ENCODE measurements at regions not wholly inside any gene's neighbourhood (a gene's known extent, or its start where the extent isn't known, plus 50 kb on each side); places are given as distances from the start of the nearest gene placed in this dataset.
"Not testable (repeated sequence)": the region's sequence is repeated elsewhere in the genome, so short reads cannot be mapped to it uniquely, and the experiment has no call there.

GRCh38 chr2:210861038-210861665 is 304.8 kb downstream of the CPS1 start:
- no peak for DNase-seq

GRCh38 chr2:210862283-210863065 is 306.1 kb downstream of the CPS1 start:
- DNase-seq: no peak

DNA sequence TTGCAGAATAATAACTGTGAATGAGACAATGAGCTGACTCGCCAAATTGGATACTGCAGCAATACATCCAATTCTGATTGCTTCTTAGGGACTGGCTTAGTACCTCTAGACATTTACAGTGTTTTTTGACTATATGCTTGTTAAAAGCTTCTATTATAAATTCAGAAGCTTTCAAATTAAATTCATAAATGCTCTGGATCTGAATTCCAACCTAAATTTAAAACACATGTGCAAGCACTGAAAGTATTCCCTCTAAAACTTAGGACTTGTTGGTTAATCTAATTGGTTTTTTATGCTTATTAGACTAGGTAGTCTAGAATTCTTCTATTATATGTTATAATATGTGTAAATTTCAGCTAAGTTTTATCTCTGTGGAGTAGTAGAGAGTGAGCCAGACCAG is 306.9 kb downstream of the CPS1 start:
- no peak for DNase-seq

- DNase-seq: not testable (repeated sequence)
Measured at GRCh38 chr2:210871566-210871965, 315.2 kb downstream of the CPS1 start.

- no peak for DNase-seq
Measured at GRCh38 chr2:210873631-210874030, 317.2 kb downstream of the CPS1 start.

GRCh38 chr2:210884227-210884626 is 327.8 kb downstream of the CPS1 start:
- no peak for DNase-seq

DNA sequence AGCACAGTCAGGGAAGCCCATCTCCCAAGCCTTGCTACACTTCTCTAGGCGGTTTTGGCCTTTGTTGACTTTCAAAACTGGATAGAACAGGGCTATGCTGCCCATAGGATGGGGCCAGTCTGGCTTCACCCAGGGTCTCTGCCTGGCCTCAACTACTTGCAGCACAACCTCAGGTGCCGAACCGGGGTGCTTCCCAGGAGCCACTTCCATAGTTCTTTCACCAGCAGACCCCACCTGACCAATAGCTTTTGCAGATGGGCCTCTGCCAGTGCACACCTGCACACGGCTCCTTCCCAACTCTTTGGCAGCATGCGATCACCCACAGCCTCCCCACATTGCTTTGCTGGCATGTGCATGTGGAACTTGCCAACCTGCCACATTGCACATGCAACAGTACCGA is 331.6 kb downstream of the CPS1 start:
- DNase-seq: no peak

- DNase-seq: no peak
Measured at GRCh38 chr2:210895132-210895531, 338.7 kb downstream of the CPS1 start.

DNA sequence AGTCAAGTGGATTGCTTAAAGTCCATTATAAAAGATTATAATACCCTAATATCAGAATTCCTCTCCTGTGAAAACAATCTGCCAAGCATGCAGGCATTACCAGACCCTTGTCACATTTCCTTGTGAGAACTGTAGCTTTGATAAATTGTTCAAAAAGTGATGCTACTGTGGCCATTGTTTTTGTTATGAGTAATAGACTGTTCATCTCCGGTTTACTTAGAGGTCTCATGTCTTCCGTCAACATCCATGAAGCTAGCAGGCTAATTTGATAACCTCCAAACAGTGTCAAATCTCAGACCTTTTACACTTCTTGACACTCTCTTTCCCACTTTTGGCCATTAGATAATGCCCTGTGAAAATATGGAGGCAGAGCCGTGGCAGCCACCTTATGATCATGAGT is 342.7 kb downstream of the CPS1 start:
- DNase-seq: no peak

DNA sequence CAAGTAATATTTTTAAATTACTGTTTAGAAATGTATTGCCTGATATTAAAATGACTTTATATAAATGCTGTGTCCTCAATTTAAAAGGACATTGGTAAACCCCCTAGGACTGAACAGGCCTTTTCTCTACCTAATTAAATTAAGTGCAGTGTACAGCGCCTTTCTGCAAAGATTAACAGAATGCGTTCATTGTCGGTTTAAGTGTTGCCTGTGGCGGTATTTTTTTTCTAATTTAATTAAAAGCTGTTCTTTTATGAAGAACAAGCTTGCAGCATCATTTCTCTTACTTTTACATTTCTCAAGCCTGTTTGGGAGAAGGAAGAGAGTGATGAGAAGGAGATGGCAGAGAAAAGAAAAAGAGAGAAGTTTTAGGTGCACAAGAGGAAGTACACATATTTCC is 344.9 kb downstream of the CPS1 start:
- no peak for DNase-seq

DNA sequence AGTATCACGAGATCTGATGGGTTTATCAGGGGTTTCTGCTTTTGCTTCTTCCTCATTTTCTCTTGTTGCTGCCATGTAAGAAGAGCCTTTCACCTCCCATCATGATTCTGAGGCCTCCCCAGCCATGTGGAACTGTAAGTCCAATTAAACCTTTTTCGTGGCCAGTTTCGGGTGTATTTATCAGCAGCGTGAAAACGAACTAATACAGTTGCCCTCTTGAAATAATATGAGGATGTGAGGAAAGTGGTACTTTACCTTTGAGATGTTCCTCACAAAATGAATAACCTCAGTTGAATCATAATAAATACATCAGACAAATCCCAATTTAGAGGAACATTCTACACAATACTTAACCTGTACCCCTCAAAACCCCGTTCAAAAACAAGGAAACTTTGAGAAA is 356.4 kb downstream of the CPS1 start:
- DNase-seq: no peak

DNA sequence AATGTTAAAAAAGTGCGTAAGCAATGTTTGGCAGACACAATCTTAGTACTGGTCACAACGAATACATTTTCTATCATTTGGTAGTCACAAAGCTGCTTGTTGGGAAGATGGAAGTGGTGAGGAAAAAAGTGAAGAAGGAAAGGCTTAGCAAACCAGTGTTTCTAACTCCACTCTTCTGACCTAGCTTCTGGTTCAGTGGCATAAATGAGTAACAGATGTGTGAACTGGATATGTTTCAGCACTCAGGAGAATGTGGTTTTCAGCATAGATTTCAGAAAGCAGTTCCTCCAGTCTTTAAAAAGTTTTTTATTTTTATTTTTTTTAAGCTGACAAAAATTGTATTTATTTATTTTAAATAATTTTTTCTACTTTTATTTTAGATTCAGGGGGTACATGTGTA is 357.1 kb downstream of the CPS1 start:
- no peak for DNase-seq

GRCh38 chr2:210915912-210916311 is 359.5 kb downstream of the CPS1 start:
- no peak for DNase-seq

DNA sequence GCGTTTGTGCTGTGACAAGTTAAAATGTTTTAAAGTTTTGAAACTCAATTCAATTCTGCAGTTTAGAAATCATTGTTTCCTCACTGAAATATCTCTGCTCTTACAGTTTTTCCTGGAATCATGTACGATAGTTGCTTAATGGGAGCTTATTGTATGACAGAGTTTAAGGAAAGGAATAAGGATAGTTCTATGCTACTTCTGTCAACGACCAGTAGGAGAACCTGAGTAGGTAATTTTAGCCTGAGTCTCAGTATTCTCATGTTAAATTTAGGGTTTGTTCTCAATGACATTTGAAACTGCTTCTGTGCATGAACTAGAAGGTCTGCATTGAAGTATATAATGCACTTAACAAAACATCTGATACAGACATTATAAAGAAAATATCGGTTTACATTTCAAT is 361.1 kb downstream of the CPS1 start:
- no peak for DNase-seq

DNA sequence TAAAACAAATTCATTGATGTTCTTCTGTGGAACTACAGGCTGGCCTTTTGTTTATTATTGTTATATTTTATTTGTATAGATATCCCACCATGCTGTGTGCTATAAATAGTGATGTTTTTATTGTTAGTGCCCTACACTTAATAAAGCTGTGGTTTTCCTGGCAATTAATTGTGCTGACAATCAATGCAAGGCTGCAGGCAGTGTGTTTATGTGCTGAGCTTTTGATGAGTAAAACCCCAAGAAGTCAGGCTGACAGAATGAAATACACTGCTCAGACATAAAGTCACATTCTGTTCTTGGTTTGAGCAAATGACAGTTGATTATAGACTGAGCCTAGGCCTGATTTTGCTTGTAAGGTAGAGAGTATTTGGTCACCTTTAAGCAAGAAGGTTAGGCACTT is 362.7 kb downstream of the CPS1 start:
- DNase-seq: no peak

DNA sequence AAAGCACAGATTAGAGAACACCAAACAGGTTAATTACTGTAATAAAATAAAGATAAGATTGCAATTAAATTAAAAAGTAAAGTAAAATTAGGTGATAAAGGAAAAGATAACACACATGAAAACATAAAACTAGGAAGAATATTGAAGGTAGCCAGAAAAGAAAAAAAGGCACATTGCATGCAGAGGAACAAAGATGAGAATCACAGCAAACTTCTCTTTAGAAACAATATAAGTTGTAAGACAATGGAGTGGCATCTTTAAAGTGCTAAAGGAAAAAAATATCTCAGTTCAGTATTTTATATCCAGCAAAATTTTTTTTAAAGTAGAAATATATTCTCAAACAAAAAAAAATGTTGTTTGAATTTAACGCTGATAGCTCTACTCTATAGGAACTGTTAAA is 366.0 kb downstream of the CPS1 start:
- no peak for DNase-seq

- no peak for DNase-seq
Measured at GRCh38 chr2:210928714-210929113, 372.3 kb downstream of the CPS1 start.

DNA sequence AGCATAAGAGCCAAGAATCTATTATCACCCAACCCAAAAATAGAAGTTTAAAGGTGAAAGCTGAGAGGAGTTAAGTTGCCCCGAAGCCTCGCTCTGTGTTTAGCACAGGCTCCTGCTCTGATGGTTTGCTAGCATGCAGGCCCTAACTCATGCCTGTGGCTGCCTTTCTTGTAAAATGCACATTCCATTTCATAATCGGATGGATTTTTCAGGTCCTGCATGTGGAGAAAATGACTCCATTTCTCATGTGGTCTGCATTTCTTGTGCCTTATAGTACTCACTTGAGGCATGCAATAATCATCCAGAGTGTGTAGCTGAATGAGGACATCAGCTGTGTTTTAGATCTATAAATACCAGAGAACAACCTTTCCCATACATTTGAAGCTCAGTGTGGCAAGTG is 381.8 kb downstream of the CPS1 start:
- no peak for DNase-seq

DNA sequence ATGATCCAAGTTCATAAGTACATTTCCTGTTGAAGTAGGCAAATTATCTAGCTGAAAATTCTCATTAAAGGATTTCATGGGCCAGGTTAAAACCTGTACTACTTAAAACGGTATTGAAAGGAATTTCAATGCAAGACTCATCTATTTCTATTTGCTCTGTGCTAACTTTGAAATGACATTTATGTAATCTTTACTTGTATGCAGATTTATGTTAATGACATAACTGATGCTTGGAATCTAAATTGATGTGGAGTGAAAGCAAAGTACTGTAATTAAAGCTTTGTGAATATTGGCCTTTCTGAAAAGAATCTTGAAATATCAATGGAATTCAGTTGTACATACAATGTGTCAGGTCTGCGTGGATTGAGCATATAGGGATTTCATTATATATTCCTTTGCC is 390.0 kb downstream of the CPS1 start:
- no peak for DNase-seq

DNA sequence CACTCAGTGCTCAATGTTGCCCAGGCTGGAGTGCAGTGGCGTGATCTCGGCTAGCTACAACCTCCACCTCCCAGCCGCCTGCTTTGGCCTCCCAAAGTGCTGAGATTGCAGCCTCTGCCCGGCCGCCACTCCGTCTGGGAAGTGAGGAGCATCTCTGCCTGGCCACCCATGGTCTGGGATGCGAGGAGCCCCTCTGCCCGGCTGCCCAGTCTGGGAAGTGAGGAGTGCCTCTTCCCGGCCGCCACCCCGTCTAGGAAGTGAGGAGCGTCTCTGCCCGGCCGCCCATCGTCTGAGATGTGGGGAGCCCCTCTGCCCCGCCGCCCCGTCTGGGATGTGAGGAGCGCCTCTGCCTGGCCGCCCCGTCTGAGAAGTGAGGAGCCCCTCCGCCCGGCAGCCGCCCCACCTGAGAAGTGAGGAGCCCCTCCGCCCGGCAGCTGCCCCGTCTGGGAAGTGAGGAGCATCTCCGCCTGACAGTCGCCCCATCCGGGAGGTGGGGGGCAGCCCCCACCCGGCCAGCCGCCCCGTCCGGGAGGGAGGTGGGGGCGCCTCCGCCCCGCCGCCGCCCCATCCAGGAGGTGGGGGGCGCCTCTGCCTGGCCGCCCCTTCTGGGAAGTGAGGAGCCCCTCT is 394.1 kb downstream of the CPS1 start:
- DNase-seq: not testable (repeated sequence)

- DNase-seq: no peak
Measured at GRCh38 chr2:210954386-210954907, 398.0 kb downstream of the CPS1 start.

- no peak for DNase-seq
Measured at GRCh38 chr2:210955591-210955990, 399.2 kb downstream of the CPS1 start.

GRCh38 chr2:210956101-210956500 is 399.7 kb downstream of the CPS1 start:
- DNase-seq: no peak

- DNase-seq: no peak
Measured at GRCh38 chr2:210961249-210961648, 404.9 kb downstream of the CPS1 start.
